ENCODE measurements at regions not wholly inside any gene's neighbourhood (a gene's known extent, or its start where the extent isn't known, plus 50 kb on each side); places are given as distances from the start of the nearest gene placed in this dataset.

GRCh38 chr1:56152635-56153034 lies 426.7 kb downstream of the PLPP3 start:
- H2AFZ ChIP-seq (ENCODE audit: low read depth, low read length): no peak overlapping the region
- H3K27me3 ChIP-seq (ENCODE audit: insufficient read depth, low read length): no peaks in the 10 kb centered on the region
- no peaks in the 10 kb centered on the region for H3K9me3 ChIP-seq (ENCODE audit: low read length)
- no peak overlapping the region for H3K4me3 ChIP-seq (ENCODE audit: low read length)
- peaks cover 9% of the 10 kb centered on the region for H3K4me1 ChIP-seq (ENCODE audit: insufficient read depth, low read length)
- H3K36me3 ChIP-seq (ENCODE audit: insufficient read depth, low read length): no peaks in the 10 kb centered on the region

- no peaks in the 10 kb centered on the region for H3K36me3 ChIP-seq (ENCODE audit: insufficient read depth, low read length)
- no peak overlapping the region for H3K4me3 ChIP-seq (ENCODE audit: low read length)
- H3K9me3 ChIP-seq (ENCODE audit: low read length): no peaks in the 10 kb centered on the region
- H2AFZ ChIP-seq (ENCODE audit: low read depth, low read length): no peak overlapping the region
- H3K4me1 ChIP-seq (ENCODE audit: insufficient read depth, low read length): peaks cover 9% of the 10 kb centered on the region
- H3K27me3 ChIP-seq (ENCODE audit: insufficient read depth, low read length): no peaks in the 10 kb centered on the region
Measured at GRCh38 chr1:56151402-56151801, 428.0 kb downstream of the PLPP3 start.

- Histone ChIP-seq H3K27me3 (ENCODE audit: insufficient read depth, low read length) (no peaks in the 10 kb centered on the region), H3K9me3 (ENCODE audit: low read length) (no peaks in the 10 kb centered on the region), H3K36me3 (ENCODE audit: insufficient read depth, low read length) (no peaks in the 10 kb centered on the region), H3K4me1 (ENCODE audit: insufficient read depth, low read length) (peaks cover 9% of the 10 kb centered on the region), H2AFZ (ENCODE audit: low read depth, low read length) (no peak overlapping the region), H3K4me3 (ENCODE audit: low read length) (no peak overlapping the region)
Measured at GRCh38 chr1:56150441-56151215, 428.7 kb downstream of the PLPP3 start.

GRCh38 chr1:56149761-56150160 lies 429.6 kb downstream of the PLPP3 start:
- no peak overlapping the region for H3K4me3 ChIP-seq (ENCODE audit: low read length)
- H2AFZ ChIP-seq (ENCODE audit: low read depth, low read length): no peak overlapping the region
- no peaks in the 10 kb centered on the region for H3K27me3 ChIP-seq (ENCODE audit: insufficient read depth, low read length)
- no peaks in the 10 kb centered on the region for H3K36me3 ChIP-seq (ENCODE audit: insufficient read depth, low read length)
- H3K9me3 ChIP-seq (ENCODE audit: low read length): no peaks in the 10 kb centered on the region
- peaks cover 9% of the 10 kb centered on the region for H3K4me1 ChIP-seq (ENCODE audit: insufficient read depth, low read length)

GRCh38 chr1:56148326-56149193 lies 430.8 kb downstream of the PLPP3 start:
- Histone ChIP-seq H3K4me1 (ENCODE audit: insufficient read depth, low read length) (peaks cover 9% of the 10 kb centered on the region), H2AFZ (ENCODE audit: low read depth, low read length) (no peak overlapping the region), H3K36me3 (ENCODE audit: insufficient read depth, low read length) (no peaks in the 10 kb centered on the region), H3K4me3 (ENCODE audit: low read length) (no peak overlapping the region), H3K27me3 (ENCODE audit: insufficient read depth, low read length) (no peaks in the 10 kb centered on the region), H3K9me3 (ENCODE audit: low read length) (no peaks in the 10 kb centered on the region)

GRCh38 chr1:56147459-56147858 lies 431.9 kb downstream of the PLPP3 start:
- no peaks in the 10 kb centered on the region for H3K9me3 ChIP-seq (ENCODE audit: low read length)
- H3K27me3 ChIP-seq (ENCODE audit: insufficient read depth, low read length): no peaks in the 10 kb centered on the region
- H2AFZ ChIP-seq (ENCODE audit: low read depth, low read length): no peak overlapping the region
- no peaks in the 10 kb centered on the region for H3K36me3 ChIP-seq (ENCODE audit: insufficient read depth, low read length)
- no peaks in the 10 kb centered on the region for H3K4me1 ChIP-seq (ENCODE audit: insufficient read depth, low read length)
- no peak overlapping the region for H3K4me3 ChIP-seq (ENCODE audit: low read length)

- Histone ChIP-seq H3K4me1 (ENCODE audit: insufficient read depth, low read length) (no peaks in the 10 kb centered on the region), H3K27me3 (ENCODE audit: insufficient read depth, low read length) (no peaks in the 10 kb centered on the region), H3K4me3 (ENCODE audit: low read length) (no peak overlapping the region), H3K36me3 (ENCODE audit: insufficient read depth, low read length) (no peaks in the 10 kb centered on the region), H2AFZ (ENCODE audit: low read depth, low read length) (no peak overlapping the region), H3K9me3 (ENCODE audit: low read length) (no peaks in the 10 kb centered on the region)
Measured at GRCh38 chr1:56147034-56147433, 432.3 kb downstream of the PLPP3 start.

GRCh38 chr1:56146449-56146848 lies 432.9 kb downstream of the PLPP3 start:
- no peaks in the 10 kb centered on the region for H3K4me1 ChIP-seq (ENCODE audit: insufficient read depth, low read length)
- no peaks in the 10 kb centered on the region for H3K9me3 ChIP-seq (ENCODE audit: low read length)
- no peak overlapping the region for H3K4me3 ChIP-seq (ENCODE audit: low read length)
- no peaks in the 10 kb centered on the region for H3K36me3 ChIP-seq (ENCODE audit: insufficient read depth, low read length)
- no peak overlapping the region for H2AFZ ChIP-seq (ENCODE audit: low read depth, low read length)
- no peaks in the 10 kb centered on the region for H3K27me3 ChIP-seq (ENCODE audit: insufficient read depth, low read length)

GRCh38 chr1:56145581-56145980 lies 433.8 kb downstream of the PLPP3 start:
- no peak overlapping the region for H3K4me3 ChIP-seq (ENCODE audit: low read length)
- no peaks in the 10 kb centered on the region for H3K36me3 ChIP-seq (ENCODE audit: insufficient read depth, low read length)
- H3K9me3 ChIP-seq (ENCODE audit: low read length): no peaks in the 10 kb centered on the region
- no peaks in the 10 kb centered on the region for H3K4me1 ChIP-seq (ENCODE audit: insufficient read depth, low read length)
- H3K27me3 ChIP-seq (ENCODE audit: insufficient read depth, low read length): no peaks in the 10 kb centered on the region
- no peak overlapping the region for H2AFZ ChIP-seq (ENCODE audit: low read depth, low read length)

- no peak overlapping the region for H2AFZ ChIP-seq (ENCODE audit: low read depth, low read length)
- H3K36me3 ChIP-seq (ENCODE audit: insufficient read depth, low read length): no peaks in the 10 kb centered on the region
- no peaks in the 10 kb centered on the region for H3K27me3 ChIP-seq (ENCODE audit: insufficient read depth, low read length)
- no peak overlapping the region for H3K4me3 ChIP-seq (ENCODE audit: low read length)
- H3K9me3 ChIP-seq (ENCODE audit: low read length): no peaks in the 10 kb centered on the region
- no peaks in the 10 kb centered on the region for H3K4me1 ChIP-seq (ENCODE audit: insufficient read depth, low read length)
Measured at GRCh38 chr1:56142301-56142700, 437.1 kb downstream of the PLPP3 start.

- Histone ChIP-seq H3K36me3 (ENCODE audit: insufficient read depth, low read length) (no peaks in the 10 kb centered on the region), H2AFZ (ENCODE audit: low read depth, low read length) (no peak overlapping the region), H3K27me3 (ENCODE audit: insufficient read depth, low read length) (no peaks in the 10 kb centered on the region), H3K9me3 (ENCODE audit: low read length) (no peaks in the 10 kb centered on the region), H3K4me1 (ENCODE audit: insufficient read depth, low read length) (no peaks in the 10 kb centered on the region), H3K4me3 (ENCODE audit: low read length) (no peak overlapping the region)
Measured at GRCh38 chr1:56139836-56140235, 439.5 kb downstream of the PLPP3 start.

- Histone ChIP-seq H3K4me3 (ENCODE audit: low read length) (no peak overlapping the region), H3K36me3 (ENCODE audit: insufficient read depth, low read length) (no peaks in the 10 kb centered on the region), H3K27me3 (ENCODE audit: insufficient read depth, low read length) (no peaks in the 10 kb centered on the region), H3K9me3 (ENCODE audit: low read length) (no peaks in the 10 kb centered on the region), H3K4me1 (ENCODE audit: insufficient read depth, low read length) (no peaks in the 10 kb centered on the region), H2AFZ (ENCODE audit: low read depth, low read length) (no peak overlapping the region)
Measured at GRCh38 chr1:56137521-56138505, 441.6 kb downstream of the PLPP3 start.

Data from neuron (in vitro differentiated cells).